HG03025 (cell line): ENCODE measurements at regions not wholly inside any gene's neighbourhood (a gene's known extent, or its start where the extent isn't known, plus 50 kb on each side); places are given as distances from the start of the nearest gene placed in this dataset.
"Not testable (repeated sequence)": the region's sequence is repeated elsewhere in the genome, so short reads cannot be mapped to it uniquely, and the experiment has no call there.

Experiments used
- ATAC-seq: cut with Tn5 transposase; IDR thresholded peaks from one replicate; pipeline ENCODE4 v1.9.1; 2021; ENCODE audit warnings: mild to moderate bottlenecking, moderate library complexity; ENCODE audit not compliant: unreplicated experiment, low FRiP score

- no peak for ATAC-seq
Measured at GRCh38 chr20:50434653-50435396, 75.4 kb upstream of the PTPN1 start.

- no peak for ATAC-seq
Measured at GRCh38 chr20:50435397-50436051, 74.7 kb upstream of the PTPN1 start.

DNA sequence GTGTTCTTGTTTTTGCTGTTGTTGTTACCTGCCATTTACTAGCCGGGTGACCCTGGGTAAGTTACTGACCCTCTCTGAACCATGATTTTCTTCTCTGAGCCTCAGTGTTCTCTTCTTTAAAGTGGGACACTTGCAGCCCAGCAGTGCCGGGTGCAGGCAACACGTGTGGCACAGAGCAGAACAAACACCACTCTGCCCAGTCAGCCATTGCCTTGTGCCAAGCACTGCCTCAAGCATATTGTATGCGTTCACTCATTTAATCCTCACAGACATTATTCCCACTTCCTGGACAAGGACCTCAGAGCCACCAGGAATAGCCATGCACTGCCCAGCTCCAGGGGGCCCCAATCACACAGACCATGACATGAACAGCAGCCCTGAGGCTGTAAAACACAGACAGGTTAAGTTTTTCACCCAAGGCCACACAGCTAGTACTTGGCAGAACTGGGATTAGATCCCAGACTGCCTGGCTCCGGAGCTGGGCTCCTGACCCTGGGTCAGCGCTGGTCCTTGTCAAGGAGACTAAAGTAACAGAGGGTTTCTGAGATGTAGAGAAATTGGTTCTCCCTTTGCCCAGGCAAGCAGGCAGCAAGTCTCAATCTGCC is 74.0 kb upstream of the PTPN1 start:
- no peak for ATAC-seq

DNA sequence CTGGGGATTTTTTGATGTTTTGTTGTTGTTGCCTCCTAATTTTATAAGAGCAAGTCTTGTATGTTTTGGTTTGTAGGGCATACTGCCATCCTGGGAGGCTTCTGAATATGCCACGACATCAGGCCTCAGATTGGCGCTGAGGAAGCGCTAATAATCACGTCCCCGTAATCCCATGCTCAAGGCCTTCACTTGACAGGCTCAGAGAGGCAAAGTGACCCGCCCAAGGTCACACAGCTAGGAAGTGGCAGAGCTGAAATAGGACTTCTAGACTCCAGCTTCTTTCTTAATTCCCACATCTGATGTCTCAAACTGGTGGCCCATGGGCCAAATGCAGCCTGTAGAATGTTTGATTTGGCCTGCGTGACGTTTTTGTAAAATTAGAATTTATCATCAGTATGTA is 73.5 kb upstream of the PTPN1 start:
- no peak for ATAC-seq

DNA sequence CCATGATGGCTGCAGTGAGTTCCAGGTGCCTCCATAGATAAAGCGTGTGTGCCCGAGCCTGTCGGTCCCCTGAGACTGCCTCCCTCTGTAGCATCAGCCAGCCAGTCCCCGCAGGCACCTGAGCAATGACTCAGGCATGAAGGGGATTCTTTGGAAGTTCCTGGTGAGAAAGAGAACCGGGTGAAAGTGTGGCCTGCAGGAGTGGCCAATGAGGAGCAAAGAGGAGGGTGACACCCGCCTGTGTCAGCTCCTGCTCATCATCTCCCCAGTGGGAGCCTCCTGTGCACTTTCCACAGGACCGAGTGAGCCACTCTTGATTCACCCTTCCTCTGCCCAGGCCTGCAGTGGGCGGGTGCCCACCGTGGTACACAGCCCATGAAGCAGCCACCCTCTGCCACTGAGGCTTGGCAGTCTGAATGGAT is 71.2 kb upstream of the PTPN1 start:
- ATAC-seq = no peak

- ATAC-seq = no peak
Measured at GRCh38 chr20:50439539-50440453, 70.4 kb upstream of the PTPN1 start.

- ATAC-seq = no peak
Measured at GRCh38 chr20:50442512-50442911, 67.7 kb upstream of the PTPN1 start.

- no peak for ATAC-seq
Measured at GRCh38 chr20:50445354-50446151, 64.6 kb upstream of the PTPN1 start.

DNA sequence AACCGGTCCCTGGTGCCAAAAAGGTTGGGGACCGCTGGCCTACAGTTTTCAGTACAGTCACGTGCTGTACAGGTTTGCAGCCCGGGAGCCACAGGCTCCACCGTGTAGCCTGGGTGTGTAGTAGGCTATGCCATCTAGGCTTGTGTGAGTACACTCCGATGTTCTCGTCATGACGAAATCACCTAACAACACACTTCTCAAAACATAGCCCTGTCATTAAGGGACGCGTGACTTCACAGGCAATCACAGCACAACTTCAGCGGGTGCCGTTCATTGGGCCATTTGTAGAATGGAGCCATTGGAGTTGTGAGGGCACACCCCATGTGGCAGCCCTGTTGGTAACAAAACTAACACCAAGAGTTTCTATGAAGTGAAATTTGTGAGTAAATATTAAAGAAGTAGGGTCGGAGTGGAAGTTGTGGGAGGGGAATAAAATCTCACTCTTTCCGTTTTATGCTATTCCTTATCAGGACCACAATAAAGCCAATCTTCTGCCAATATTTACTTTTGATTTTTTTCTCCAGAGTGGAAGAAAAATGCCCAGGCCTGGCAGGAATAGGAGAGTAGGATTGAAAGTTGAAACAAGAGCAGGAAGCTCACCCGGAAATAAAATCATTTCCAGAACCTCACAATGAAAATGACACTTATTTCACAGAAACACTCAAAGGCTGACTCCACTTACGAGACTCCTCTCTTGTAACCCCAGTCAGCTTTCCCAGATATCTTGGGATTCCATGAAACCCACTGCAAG is 63.7 kb upstream of the PTPN1 start:
- no peak for ATAC-seq

DNA sequence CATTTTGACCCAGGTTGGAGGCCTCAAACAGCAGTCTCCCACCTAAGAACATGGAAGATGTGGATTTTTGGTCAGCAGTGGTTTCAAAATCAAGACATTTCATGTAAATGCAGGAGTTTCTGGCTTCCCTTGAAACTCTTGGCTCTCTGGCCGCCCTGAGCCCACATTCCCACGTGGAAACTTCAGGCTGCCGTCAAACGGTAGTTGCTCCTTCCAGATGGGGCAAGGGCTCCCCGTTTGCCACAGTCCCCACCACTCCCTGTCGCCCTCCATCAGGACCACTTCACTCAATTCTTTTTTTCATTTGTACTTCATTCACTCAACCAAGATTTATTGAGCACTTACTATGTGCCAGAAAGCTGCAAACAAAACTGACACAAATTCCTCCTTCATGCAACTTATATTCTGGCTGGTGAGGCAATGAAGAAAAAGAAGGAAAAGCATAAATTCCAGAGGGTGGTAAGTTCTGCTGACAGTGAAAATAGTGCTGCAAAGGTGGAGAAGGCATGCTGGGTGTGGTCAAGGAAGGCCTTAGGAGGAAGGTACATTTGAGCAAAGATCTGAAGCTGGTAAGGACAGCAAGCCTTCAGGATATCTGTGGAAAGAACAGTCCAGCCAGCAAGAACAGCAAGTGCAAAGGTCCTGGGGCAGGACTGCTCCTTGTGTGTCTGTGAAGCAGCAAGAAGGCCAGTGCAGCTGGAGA is 62.9 kb upstream of the PTPN1 start:
- ATAC-seq = no peak

DNA sequence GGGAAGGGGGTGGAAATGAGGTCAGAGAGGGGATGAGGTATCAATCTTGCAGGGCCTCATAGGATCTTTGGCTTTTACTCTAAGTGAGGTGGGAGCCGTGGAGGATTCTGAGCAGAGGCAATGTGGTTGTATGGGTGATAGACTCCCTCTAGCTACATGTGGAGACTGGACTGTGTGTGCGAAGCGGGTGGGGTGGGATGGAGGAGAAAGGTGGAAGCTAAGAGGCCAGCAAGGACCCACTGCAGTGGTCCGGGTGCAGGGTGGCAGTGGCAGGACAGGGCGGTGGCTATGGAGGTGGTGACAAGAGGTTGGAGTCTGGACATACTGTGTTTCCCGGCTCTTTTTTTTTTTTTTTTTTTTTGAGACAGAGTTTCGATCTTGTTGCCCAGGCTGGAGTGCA is 62.4 kb upstream of the PTPN1 start:
- no peak for ATAC-seq

GRCh38 chr20:50448625-50449403 is 61.4 kb upstream of the PTPN1 start:
- not testable (repeated sequence) for ATAC-seq

DNA sequence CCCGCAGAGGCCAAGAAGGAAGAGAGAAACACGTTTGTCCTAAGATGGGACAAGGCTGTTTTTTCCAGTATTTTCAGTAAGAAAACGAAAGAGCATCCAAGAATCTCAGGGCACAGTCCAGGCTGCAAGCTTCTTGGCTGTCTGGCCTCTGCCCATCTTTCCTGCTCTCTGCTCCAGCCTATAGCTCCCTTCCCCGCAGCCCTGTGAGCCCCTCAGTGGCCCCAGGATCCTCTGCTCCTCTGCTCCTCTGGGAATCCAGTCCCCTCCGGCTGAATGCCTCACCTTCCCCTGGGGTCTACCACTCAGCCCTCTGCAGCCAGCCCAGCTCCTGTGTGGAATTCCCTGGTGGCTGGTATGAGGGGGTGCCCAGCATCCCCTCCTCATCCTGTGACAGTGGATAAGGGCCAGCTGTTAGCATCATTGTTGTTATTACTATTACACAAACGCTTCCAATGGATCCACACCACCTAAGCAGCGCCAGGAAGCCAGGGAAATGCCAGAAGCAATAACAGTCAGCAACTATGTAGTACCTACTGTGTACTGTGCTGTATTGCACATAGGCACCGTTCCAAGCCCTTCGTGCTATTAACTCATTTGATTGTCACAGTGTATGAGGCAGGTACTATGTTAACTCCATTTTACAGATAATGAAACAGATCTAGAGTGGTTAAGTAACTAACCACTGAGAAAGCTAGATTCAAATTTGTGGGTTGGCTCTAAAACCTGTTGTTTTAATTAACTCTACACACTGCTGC is 60.3 kb upstream of the PTPN1 start:
- no peak for ATAC-seq

DNA sequence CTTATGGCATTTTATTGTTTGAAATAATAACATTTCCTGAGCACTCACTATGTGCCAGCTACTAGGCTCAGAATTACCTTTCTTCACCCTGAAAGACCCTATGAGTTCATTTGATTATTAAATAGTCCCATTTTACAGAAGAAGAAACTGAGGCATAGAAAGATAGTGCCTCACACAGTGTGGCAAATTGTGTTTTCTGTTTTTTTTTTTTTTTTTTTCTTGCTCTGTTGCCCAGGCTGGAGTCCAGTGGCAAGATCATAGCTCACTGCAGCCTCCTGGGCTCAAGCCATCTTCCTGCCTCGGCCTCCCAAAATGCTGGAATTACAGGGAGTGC is 59.7 kb upstream of the PTPN1 start:
- ATAC-seq = no peak

GRCh38 chr20:50450881-50451752 is 59.1 kb upstream of the PTPN1 start:
- ATAC-seq = peak; percentile 72

GRCh38 chr20:50451792-50452425 is 58.3 kb upstream of the PTPN1 start:
- not testable (repeated sequence) for ATAC-seq
